ENCODE measurements at regions not wholly inside any gene's neighbourhood (a gene's known extent, or its start where the extent isn't known, plus 50 kb on each side); places are given as distances from the start of the nearest gene placed in this dataset.
A peak's percentile ranks its signal among the peaks of the same experiment; 100 is the strongest.

DNA sequence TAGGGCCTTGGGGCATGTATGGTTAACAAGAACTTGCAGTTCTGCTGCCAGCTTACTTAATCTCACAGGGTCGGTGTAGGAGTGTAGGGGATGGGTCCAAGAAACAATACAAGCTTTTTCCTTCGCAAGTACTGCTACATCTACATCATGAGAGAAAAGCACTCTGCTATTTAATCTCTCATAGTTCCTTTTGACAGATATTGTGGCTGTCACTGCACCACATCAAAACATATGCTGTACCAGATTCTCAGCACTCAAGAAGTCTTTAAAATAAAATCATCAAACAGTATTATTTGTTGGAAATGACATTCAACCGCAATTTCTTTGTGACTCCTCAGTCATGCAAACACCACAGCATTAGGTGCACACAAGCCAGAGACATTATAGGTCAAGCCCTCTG lies 215.5 kb upstream of the BMP4 start:
- Histone ChIP-seq H3K9me3 (no peaks in the 10 kb centered on the region), H3K36me3 (no peaks in the 10 kb centered on the region), H3K4me3 (no peak overlapping the region), H3K27ac (no peak overlapping the region), H3K27me3 (no peaks in the 10 kb centered on the region), H3K4me1 (peaks cover 0 to 4% (median 0%) of the 10 kb centered on the region in 4 donors)
- ATAC-seq (no peak), DNase-seq (no peak)
- intact Hi-C loops (cut with DNase I), result no loop called here
- no peak for TF ChIP-seq POLR2A (IDR thresholded peaks at IDR 0.05)
- TF ChIP-seq, protein P1, sequence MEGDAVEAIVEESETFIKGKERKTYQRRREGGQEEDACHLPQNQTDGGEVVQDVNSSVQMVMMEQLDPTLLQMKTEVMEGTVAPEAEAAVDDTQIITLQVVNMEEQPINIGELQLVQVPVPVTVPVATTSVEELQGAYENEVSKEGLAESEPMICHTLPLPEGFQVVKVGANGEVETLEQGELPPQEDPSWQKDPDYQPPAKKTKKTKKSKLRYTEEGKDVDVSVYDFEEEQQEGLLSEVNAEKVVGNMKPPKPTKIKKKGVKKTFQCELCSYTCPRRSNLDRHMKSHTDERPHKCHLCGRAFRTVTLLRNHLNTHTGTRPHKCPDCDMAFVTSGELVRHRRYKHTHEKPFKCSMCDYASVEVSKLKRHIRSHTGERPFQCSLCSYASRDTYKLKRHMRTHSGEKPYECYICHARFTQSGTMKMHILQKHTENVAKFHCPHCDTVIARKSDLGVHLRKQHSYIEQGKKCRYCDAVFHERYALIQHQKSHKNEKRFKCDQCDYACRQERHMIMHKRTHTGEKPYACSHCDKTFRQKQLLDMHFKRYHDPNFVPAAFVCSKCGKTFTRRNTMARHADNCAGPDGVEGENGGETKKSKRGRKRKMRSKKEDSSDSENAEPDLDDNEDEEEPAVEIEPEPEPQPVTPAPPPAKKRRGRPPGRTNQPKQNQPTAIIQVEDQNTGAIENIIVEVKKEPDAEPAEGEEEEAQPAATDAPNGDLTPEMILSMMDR (IDR thresholded peaks at IDR 0.05), result no peak
- 57% methylated on average over 3 of the region's 3 CpGs for WGBS (ENCODE audit: insufficient coverage, low coverage, low lambda C conversion rate, missing lambda C conversion rate)

DNA sequence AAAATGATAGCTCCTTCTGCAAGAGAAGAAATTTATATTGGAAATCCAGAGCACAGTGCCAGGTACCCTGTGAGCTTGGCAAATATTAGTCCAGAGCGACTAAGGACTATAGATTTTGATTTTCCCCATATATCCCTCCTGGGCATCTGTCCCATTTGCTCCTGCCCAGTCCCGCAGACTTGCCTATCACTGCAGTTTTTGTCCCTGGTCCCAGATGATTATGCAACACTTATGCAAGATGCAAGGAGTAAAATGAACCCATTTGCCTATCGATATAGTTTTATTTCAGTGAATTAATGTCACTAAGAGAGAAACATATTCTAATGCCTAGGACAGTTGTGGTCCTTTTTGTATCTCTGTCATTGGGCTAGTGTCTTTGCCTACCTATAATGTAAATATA lies 215.9 kb upstream of the BMP4 start:
- 10% methylated on average over 3 of the region's 3 CpGs for WGBS (ENCODE audit: insufficient coverage, low coverage, low lambda C conversion rate, missing lambda C conversion rate)
- no peaks in the 10 kb centered on the region for H3K27me3 ChIP-seq
- ATAC-seq, result peak; percentile 66 to 84 (median 78)
- intact Hi-C loops (cut with DNase I), result no loop called here
- peaks cover 0 to 4% (median 0%) of the 10 kb centered on the region in 4 donors for H3K4me1 ChIP-seq
- peak in 2 of 3 donors; percentile 23 to 47 for DNase-seq
- no peaks in the 10 kb centered on the region for H3K9me3 ChIP-seq
- TF ChIP-seq, protein P1 (IDR thresholded peaks at IDR 0.05), result no peak
- TF ChIP-seq POLR2A (IDR thresholded peaks at IDR 0.05), result no peak
- no peak overlapping the region for H3K4me3 ChIP-seq
- no peaks in the 10 kb centered on the region for H3K36me3 ChIP-seq
- H3K27ac ChIP-seq, result no peak overlapping the region

DNA sequence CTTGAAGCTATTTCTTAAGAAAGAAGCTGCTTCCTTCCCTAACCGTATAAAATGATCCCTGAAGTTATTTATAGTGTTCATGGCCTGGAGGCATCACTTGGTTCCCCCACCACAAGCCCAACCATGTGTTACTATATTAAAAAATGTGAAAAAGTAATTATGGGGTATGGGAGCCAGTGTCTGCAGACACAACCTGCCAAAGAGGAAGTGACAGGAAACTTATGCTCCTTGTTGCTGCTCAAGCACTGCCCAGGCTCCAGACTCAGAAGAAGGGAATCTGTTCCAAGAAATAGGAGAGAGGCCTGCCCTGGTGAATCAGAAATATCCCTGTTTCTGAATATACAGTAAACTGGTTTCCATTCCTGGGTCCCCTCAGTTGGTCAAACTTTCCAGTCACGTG lies 217.2 kb upstream of the BMP4 start:
- TF ChIP-seq, protein P1 (IDR thresholded peaks at IDR 0.05), result no peak
- no peak for TF ChIP-seq POLR2A (IDR thresholded peaks at IDR 0.05)
- WGBS (ENCODE audit: insufficient coverage, low coverage, low lambda C conversion rate, missing lambda C conversion rate), result 57% methylated on average over 2 of the region's 2 CpGs
- Histone ChIP-seq H3K27me3 (no peaks in the 10 kb centered on the region), H3K4me3 (no peak overlapping the region), H3K4me1 (peaks cover 0 to 4% (median 0%) of the 10 kb centered on the region in 4 donors), H3K36me3 (no peaks in the 10 kb centered on the region), H3K27ac (no peak overlapping the region), H3K9me3 (no peaks in the 10 kb centered on the region)
- DNase-seq (no peak), ATAC-seq (peak in 1 of 4 donors; percentile 29)
- intact Hi-C loops (cut with DNase I), result no loop called here

DNA sequence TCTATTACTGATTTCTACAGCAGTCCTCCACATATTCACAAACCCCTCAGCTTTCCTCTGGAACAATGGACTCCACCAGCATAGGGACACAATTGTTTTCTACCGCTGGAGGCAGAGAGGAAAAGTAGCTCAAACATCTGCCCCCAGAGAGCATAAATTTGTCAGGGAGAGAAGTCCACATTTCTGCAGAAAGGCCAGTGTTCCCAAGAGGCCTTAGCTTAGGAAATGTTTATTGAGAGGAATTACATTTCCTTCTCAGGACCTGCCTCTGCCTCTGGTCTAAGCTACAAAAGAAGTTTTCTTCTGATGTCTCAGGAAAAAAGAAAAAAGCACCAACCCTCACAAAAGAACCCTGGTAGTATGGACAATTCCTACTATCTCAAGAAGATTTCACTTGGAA lies 217.8 kb upstream of the BMP4 start:
- no peaks in the 10 kb centered on the region for H3K9me3 ChIP-seq
- intact Hi-C loops (cut with DNase I), result no loop called here
- no peak overlapping the region for H3K27ac ChIP-seq
- DNase-seq, result no peak
- no peak overlapping the region for H3K4me3 ChIP-seq
- H3K27me3 ChIP-seq, result no peaks in the 10 kb centered on the region
- no peak for ATAC-seq
- no peak for TF ChIP-seq POLR2A (IDR thresholded peaks at IDR 0.05)
- TF ChIP-seq, protein P1 (IDR thresholded peaks at IDR 0.05), result no peak
- H3K36me3 ChIP-seq, result no peaks in the 10 kb centered on the region
- 100% methylated on average over 1 of the region's 1 CpG for WGBS (ENCODE audit: insufficient coverage, low coverage, low lambda C conversion rate, missing lambda C conversion rate)
- peaks cover 0 to 4% (median 0%) of the 10 kb centered on the region in 4 donors for H3K4me1 ChIP-seq

All from right lobe of liver (tissue), 6 donors.